ENCODE measurements at regions not wholly inside any gene's neighbourhood (a gene's known extent, or its start where the extent isn't known, plus 50 kb on each side); places are given as distances from the start of the nearest gene placed in this dataset.

GRCh38 chr13:40172149-40172591 lies 494.3 kb downstream of the FOXO1 start:
- H3K27ac ChIP-seq = no peak overlapping the region

GRCh38 chr13:40172878-40173277 lies 493.6 kb downstream of the FOXO1 start:
- no peak overlapping the region for H3K27ac ChIP-seq
- no peak for TF ChIP-seq ZFX (IDR thresholded peaks at IDR 0.05)
- no peak for TF ChIP-seq CTCF (conservative IDR thresholded peaks at IDR 0.05)

More at GRCh38 chr13:40172149-40172591, 494.3 kb downstream of the FOXO1 start:
- TF ChIP-seq ZFX (IDR thresholded peaks at IDR 0.05) (no peak), CTCF (conservative IDR thresholded peaks at IDR 0.05) (no peak)

DNA sequence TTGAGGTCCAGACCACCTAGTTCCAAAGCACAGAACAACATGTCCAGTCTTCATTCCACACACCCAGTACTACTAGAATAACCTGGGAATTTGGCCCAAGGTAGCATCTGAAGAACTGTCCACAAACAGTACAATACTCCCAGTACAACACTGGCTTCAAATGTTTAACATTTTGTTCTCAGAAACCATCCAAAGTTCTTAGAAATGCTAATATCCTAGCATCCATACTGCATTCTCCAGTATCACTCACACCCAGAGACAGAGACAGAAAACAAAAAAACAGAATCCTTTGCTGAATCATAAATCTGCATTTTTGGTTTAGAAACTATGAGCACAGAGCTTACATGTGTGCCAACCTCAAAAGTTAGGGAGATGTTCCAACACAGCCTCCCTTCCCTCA lies 490.8 kb downstream of the FOXO1 start:
- TF ChIP-seq ZFX (IDR thresholded peaks at IDR 0.05) (no peak), CTCF (conservative IDR thresholded peaks at IDR 0.05) (no peak)
- no peak overlapping the region for H3K27ac ChIP-seq

DNA sequence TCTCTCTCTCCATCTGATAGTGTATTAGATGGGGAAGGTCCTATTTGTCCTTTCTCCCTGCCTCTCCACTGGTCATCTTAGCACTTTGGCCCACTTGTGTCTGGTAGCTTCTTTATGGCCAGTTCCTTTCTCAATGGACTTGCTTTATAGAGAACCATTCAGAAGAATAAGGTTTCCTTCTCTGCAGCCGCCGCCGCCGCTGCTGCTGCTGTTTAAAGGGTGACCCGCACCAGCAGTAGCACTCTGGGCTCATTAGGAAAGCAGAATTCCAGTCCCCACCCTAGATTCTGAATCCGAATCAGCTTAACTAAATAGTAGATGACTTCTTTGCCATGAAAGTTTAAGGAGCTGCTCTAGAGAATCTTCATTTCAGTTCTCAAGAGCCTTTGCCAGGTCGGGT lies 490.2 kb downstream of the FOXO1 start:
- no peak for TF ChIP-seq CTCF (conservative IDR thresholded peaks at IDR 0.05)
- TF ChIP-seq ZFX (IDR thresholded peaks at IDR 0.05) = no peak
- H3K27ac ChIP-seq = no peak overlapping the region

DNA sequence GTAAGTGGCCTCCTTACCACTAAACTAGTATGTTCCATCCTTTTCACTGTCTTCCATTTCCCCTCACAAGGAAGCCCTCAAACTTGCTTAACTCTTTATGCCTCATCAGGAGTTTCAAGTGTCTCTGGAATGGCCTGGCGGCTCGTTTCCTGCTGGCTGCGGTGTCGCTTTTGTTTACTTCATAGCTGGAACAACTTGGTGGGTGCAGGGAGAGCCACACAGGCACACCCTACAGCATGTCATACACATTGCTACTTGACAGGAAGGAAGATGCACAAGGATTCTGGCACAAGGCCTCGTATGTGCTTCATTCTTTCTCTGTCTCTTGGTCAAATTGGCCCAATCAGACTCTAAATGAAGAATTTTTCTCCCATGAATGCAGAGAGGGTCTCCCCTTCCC lies 488.3 kb downstream of the FOXO1 start:
- TF ChIP-seq ZFX (IDR thresholded peaks at IDR 0.05) (no peak), CTCF (conservative IDR thresholded peaks at IDR 0.05) (no peak)
- H3K27ac ChIP-seq = no peak overlapping the region

DNA sequence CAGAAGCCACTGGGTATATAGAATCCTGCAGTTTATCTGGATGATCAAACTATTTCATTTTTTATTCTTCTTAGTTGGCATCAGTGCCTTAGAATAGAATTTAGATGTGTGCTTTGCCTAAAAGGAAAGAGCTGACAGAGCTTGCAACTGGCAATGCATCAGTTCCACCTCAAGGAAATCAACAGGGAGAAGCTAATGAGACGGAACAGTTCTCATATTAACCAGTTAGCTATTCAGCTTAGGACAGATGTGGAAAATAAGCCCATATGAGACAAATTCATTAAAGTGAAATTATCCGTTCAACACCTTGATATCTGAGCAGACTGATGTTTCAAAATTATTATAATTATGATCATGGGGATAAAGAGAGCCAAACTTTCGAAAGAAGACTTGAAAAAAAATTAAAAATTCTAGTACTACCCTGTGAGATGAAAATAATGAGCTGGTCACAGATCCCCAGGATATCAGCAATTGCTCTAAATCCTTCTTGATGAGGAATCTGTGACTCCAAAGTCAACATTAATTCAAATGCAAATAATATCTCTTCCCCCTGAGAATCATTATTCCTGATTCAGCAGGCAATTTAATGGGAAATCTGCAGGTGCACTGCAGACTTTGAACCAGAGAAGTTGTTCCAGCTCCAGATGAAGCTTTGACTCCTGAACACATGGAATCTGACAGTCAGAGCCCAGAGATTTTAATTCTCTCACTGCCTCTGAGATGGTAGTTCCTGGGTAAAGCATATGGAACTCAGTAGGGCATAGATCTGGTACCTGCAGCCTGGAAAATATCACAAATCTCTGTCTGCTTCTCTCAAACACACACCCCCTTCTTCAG lies 486.8 kb downstream of the FOXO1 start:
- H3K27ac ChIP-seq = no peak overlapping the region
- TF ChIP-seq CTCF (conservative IDR thresholded peaks at IDR 0.05) (no peak), ZFX (IDR thresholded peaks at IDR 0.05) (no peak)

DNA sequence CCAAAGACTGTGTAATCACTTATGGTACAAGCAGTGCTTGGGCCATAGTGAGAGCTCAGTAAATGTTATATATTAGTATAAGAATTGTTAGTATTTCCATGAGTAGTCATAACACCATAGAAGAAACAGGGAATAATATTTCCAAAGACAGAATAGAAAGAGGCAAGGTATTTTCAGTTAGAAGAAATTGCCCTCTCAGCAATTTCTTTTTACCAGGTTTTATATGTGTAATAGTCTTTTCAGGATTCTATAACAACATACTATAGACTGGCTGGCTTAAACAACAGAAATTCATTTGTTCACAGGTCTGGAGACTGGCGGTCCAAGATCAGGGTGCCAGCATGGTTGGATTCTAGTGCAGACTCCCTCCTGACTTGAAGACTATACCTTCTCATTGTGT lies 485.7 kb downstream of the FOXO1 start:
- no peak overlapping the region for H3K27ac ChIP-seq
- TF ChIP-seq ZFX (IDR thresholded peaks at IDR 0.05) (no peak), CTCF (conservative IDR thresholded peaks at IDR 0.05) (no peak)

Measured in C4-2B (cell line).